IMR-90 (cell line): ENCODE measurements at regions not wholly inside any gene's neighbourhood (a gene's known extent, or its start where the extent isn't known, plus 50 kb on each side); places are given as distances from the start of the nearest gene placed in this dataset.

Source experiments
- ATAC-seq: fragments of 200-7000 bp; cut with Tn5 transposase; 2 replicates; pipeline ENCODE4 v1.9.1; 2020; ENCODE audit warnings: low read depth, mild to moderate bottlenecking, moderate library complexity
- BruUV-seq: library from RNA; stranded (reverse); fragments of 400-500 nt; replicated peaks from 2 replicates; lab custom pipeline; 2021; lab: Mats Ljungman, UMichigan
- CTCF ChIA-PET: fragments of 300-600 bp; formaldehyde crosslinking; extraction: SDS; loops from one replicate; lab custom pipeline; 2021; ENCODE audit warnings: antibody characterized with exemption; lab: Yijun Ruan, JAX
- POLR2A ChIA-PET: fragments of 300-600 bp; sonication (Branson Sonifier 250); formaldehyde crosslinking; loops from one replicate; lab custom pipeline; 2022; ENCODE audit warnings: antibody characterized with exemption; ENCODE audit not compliant: unreplicated experiment; lab: Charles Lee
- DNase-seq: peaks from one replicate; pipeline ENCODE4 v3.0.0; 2013
- H2AFZ ChIP-seq: replicated peaks from 2 replicates; pipeline ENCODE3; 2013; ENCODE audit warnings: low read length, mild to moderate bottlenecking; ENCODE audit not compliant: poor library complexity
- H2AK5ac ChIP-seq: 2 replicates; pipeline ENCODE4 v1.6.1; 2013; ENCODE audit warnings: low read depth, low read length, inconsistent platforms
- H2AK9ac ChIP-seq: replicated peaks from 2 replicates; pipeline ENCODE3; 2013; ENCODE audit warnings: mild to moderate bottlenecking, low read depth, low read length, moderate library complexity; ENCODE audit not compliant: poor library complexity
- H2BK120ac ChIP-seq: 2 replicates; pipeline ENCODE4 v1.6.1; 2013; ENCODE audit warnings: low read depth, low read length, inconsistent platforms
- H2BK15ac ChIP-seq: 3 replicates; pipeline ENCODE4 v1.6.1; 2013; ENCODE audit warnings: low read depth, low read length, inconsistent platforms
- H2BK20ac ChIP-seq: 2 replicates; pipeline ENCODE4 v1.6.1; 2013; ENCODE audit warnings: low read depth, mild to moderate bottlenecking, inconsistent platforms, low read length, moderate library complexity
- H2BK5ac ChIP-seq: 2 replicates; pipeline ENCODE4 v1.6.1; 2013; ENCODE audit warnings: mild to moderate bottlenecking, low read depth, low read length, inconsistent platforms; ENCODE audit not compliant: poor library complexity, severe bottlenecking
- H3K14ac ChIP-seq: replicated peaks from 2 replicates; pipeline ENCODE4 v1.6.1; 2013; ENCODE audit warnings: low read depth, low read length, inconsistent platforms
- H3K18ac ChIP-seq: 2 replicates; pipeline ENCODE4 v1.6.1; 2013; ENCODE audit warnings: low read depth, low read length, control low read depth
- H3K23ac ChIP-seq: 2 replicates; pipeline ENCODE4 v1.6.1; 2013; ENCODE audit warnings: low read depth, low read length, inconsistent platforms
- H3K27ac ChIP-seq: 2 replicates; pipeline ENCODE4 v1.5.1; 2013; ENCODE audit warnings: mild to moderate bottlenecking, control low read depth, low read length; ENCODE audit not compliant: insufficient read depth
- H3K27me3 ChIP-seq: 2 replicates; pipeline ENCODE4 v1.6.1; 2013; ENCODE audit warnings: low read length; ENCODE audit not compliant: control insufficient read depth, insufficient read depth
- H3K36me3 ChIP-seq: 2 replicates; pipeline ENCODE4 v1.6.1; 2013; ENCODE audit warnings: low read length, mixed read lengths; ENCODE audit not compliant: control insufficient read depth, insufficient read depth
- H3K4ac ChIP-seq: 2 replicates; pipeline ENCODE4 v1.6.1; 2013; ENCODE audit warnings: low read depth, low read length, inconsistent platforms
- H3K4me1 ChIP-seq: 2 replicates; pipeline ENCODE4 v1.6.1; 2013; ENCODE audit warnings: low read length, mixed read lengths; ENCODE audit not compliant: control insufficient read depth, insufficient read depth
- H3K4me2 ChIP-seq: 2 replicates; pipeline ENCODE4 v1.6.1; 2013; ENCODE audit warnings: low read depth, mild to moderate bottlenecking, control low read depth, low read length, moderate library complexity
- H3K4me3 ChIP-seq: 2 replicates; pipeline ENCODE4 v1.5.1; 2013; ENCODE audit warnings: low read depth, mild to moderate bottlenecking, control low read depth, low read length, moderate library complexity; ENCODE audit not compliant: insufficient read depth
- H3K56ac ChIP-seq: 2 replicates; pipeline ENCODE4 v1.6.1; 2013; ENCODE audit warnings: low read length, inconsistent platforms; ENCODE audit not compliant: insufficient read depth; ENCODE audit errors: extremely low read depth
- H3K79me1 ChIP-seq, 2 experiments: 2 replicates each; pipeline ENCODE4 v1.6.1; 2013; ENCODE audit warnings: low read length in 2 of 2, inconsistent platforms in 1 of 2, low read depth in 1 of 2
- H3K9ac ChIP-seq: 2 replicates; pipeline ENCODE4 v1.6.1; 2013; ENCODE audit warnings: low read depth, low read length, control low read depth
- H3K9me1 ChIP-seq: 2 replicates; pipeline ENCODE4 v1.6.1; 2013; ENCODE audit warnings: low read length, inconsistent platforms; ENCODE audit not compliant: insufficient read depth
- H3K9me3 ChIP-seq: 2 replicates; pipeline ENCODE4 v1.6.1; 2013; ENCODE audit warnings: low read length; ENCODE audit not compliant: control insufficient read depth, insufficient read depth
- H4K20me1 ChIP-seq: 2 replicates; pipeline ENCODE4 v1.6.1; 2013; ENCODE audit warnings: low read length, inconsistent platforms; ENCODE audit not compliant: insufficient read depth
- H4K5ac ChIP-seq: 2 replicates; pipeline ENCODE4 v1.6.1; 2013; ENCODE audit warnings: mild to moderate bottlenecking, low read depth, low read length, control low read depth
- H4K8ac ChIP-seq, 2 experiments: 2 replicates each; pipeline ENCODE4 v1.6.1; 2013; ENCODE audit warnings: low read depth in 2 of 2, low read length in 2 of 2, control low read depth in 1 of 2, inconsistent platforms in 1 of 2
- H4K91ac ChIP-seq: 2 replicates; pipeline ENCODE4 v1.6.1; 2013; ENCODE audit warnings: low read depth, low read length, inconsistent platforms; ENCODE audit not compliant: insufficient read depth
- CHD1 ChIP-seq: IDR thresholded peaks from 2 replicates; pipeline ENCODE4 v1.6.1; 2012; ENCODE audit warnings: low read depth, low read length, improper control_type of control experiment
- CTCF ChIP-seq: conservative IDR thresholded peaks from 2 replicates; pipeline ENCODE4 v1.5.1; 2012; ENCODE audit warnings: mild to moderate bottlenecking, low read depth, low read length, improper control_type of control experiment
- ELK1 ChIP-seq: fragments of 150-350 bp; IDR thresholded peaks from 2 replicates; pipeline ENCODE4 v1.6.1; 2016; ENCODE audit warnings: low read depth, mild to moderate bottlenecking, low read length, moderate library complexity, borderline replicate concordance
- MAFK ChIP-seq: IDR thresholded peaks from 2 replicates; pipeline ENCODE4 v1.6.1; 2012; ENCODE audit warnings: low read depth, low read length, improper control_type of control experiment
- MXI1 ChIP-seq: IDR thresholded peaks from 2 replicates; pipeline ENCODE4 v1.6.1; 2012; ENCODE audit warnings: low read depth, mild to moderate bottlenecking, low read length, moderate library complexity, borderline replicate concordance
- NFE2L2 ChIP-seq: fragments of 150-350 bp; IDR thresholded peaks from 2 replicates; pipeline ENCODE4 v1.6.1; 2016; ENCODE audit warnings: low read depth, mild to moderate bottlenecking, low read length
- RCOR1 ChIP-seq: IDR thresholded peaks from 2 replicates; pipeline ENCODE4 v1.6.1; 2012; ENCODE audit warnings: mild to moderate bottlenecking, low read length, improper control_type of control experiment; ENCODE audit not compliant: insufficient replicate concordance
- SMC3 ChIP-seq: fragments of 150-350 bp; IDR thresholded peaks from 2 replicates; pipeline ENCODE4 v1.6.1; 2016; ENCODE audit warnings: low read depth, mild to moderate bottlenecking, antibody characterized with exemption, low read length, moderate library complexity
- USF2 ChIP-seq: fragments of 150-350 bp; IDR thresholded peaks from 2 replicates; pipeline ENCODE4 v1.6.1; 2017; ENCODE audit warnings: mild to moderate bottlenecking, antibody characterized with exemption, low read length, low read depth
- WGBS, 2 experiments: methylation state at CpG; one replicate each; pipeline versions ENCODE4 v1.1.5 to v1.1.7; 2013; ENCODE audit warnings: missing lambda C conversion rate in 2 of 2; ENCODE audit not compliant: insufficient read length in 1 of 2; ENCODE audit errors: extremely low coverage in 2 of 2; 5-methylcytosine and 5-hydroxymethylcytosine counted together
- dilution Hi-C: fragments of 300-500 bp; cut with HindIII; formaldehyde crosslinking; loops from one replicate; pipeline ENCODE4 v1.14.3; 2018; ENCODE audit warnings: low sequenced_read_pairs; ENCODE audit not compliant: unreplicated experiment
- in situ Hi-C: fragments of 300-500 bp; cut with MboI; formaldehyde crosslinking; loops from 3 replicates; pipeline ENCODE4 v1.14.3; 2019; ENCODE audit warnings: low sequenced_read_pairs, inconsistent platforms, mixed read lengths
- intact Hi-C: fragments of 100-400 bp; cut with micrococcal nuclease; formaldehyde crosslinking; loops from 2 replicates; pipeline ENCODE4 v1.10.0; 2022

GRCh38 chr11:109789901-109790300 lies 303.3 kb upstream of the ZC3H12C start:
- Histone ChIP-seq H3K4ac (no peak overlapping the region), H3K14ac (no peak overlapping the region), H3K4me3 (no peak overlapping the region), H3K27me3 (no peaks in the 10 kb centered on the region; the same call in 1 of the 2 replicates), H3K36me3 (no peaks in the 10 kb centered on the region), H3K9ac (no peak overlapping the region), H4K8ac (no peak overlapping the region), H4K20me1 (no peaks in the 10 kb centered on the region), H3K56ac (no peak overlapping the region), H2BK5ac (peak overlapping the region; percentile 33), H2AFZ (no peak overlapping the region), H3K18ac (no peak overlapping the region), H3K9me3 (no peaks in the 10 kb centered on the region), H2BK20ac (no peak overlapping the region), H4K91ac (no peak overlapping the region), H3K9me1 (no peaks in the 10 kb centered on the region), H3K4me1 (no peaks in the 10 kb centered on the region), H3K27ac (no peak overlapping the region), H3K79me1 (no peaks in the 10 kb centered on the region), H2AK5ac (no peak overlapping the region), H3K4me2 (no peak overlapping the region), H4K5ac (no peak overlapping the region), H2BK120ac (no peak overlapping the region), H3K23ac (no peak overlapping the region), H2AK9ac (no peak overlapping the region), H2BK15ac (no peak overlapping the region)
- in situ Hi-C loops, result no loop called here
- DNase-seq, result peak; percentile 28
- dilution Hi-C loops, result no loop called here
- BruUV-seq, result no TSS peak
- CTCF ChIA-PET, result interaction anchor here (0.6 kb wide), 1 partner anchor 606 kb away, joined by 13 read pairs; no protein-coding TSS in a partner anchor
- WGBS, 2 experiments, result no CpG with 5 or more reads among the region's 1 CpG
- ATAC-seq, result peak; percentile 66
- intact Hi-C loops, result no loop called here
- POLR2A ChIA-PET, result no interaction called here
- no peak for TF ChIP-seq ELK1
- TF ChIP-seq SMC3, result no peak
- TF ChIP-seq CTCF, result no peak
- TF ChIP-seq RCOR1, result no peak
- TF ChIP-seq MAFK, result no peak
- TF ChIP-seq USF2, result no peak
- no peak for TF ChIP-seq CHD1
- TF ChIP-seq MXI1, result no peak
- no peak for TF ChIP-seq NFE2L2
